HCT116 (cell line): ENCODE measurements at regions not wholly inside any gene's neighbourhood (a gene's known extent, or its start where the extent isn't known, plus 50 kb on each side); places are given as distances from the start of the nearest gene placed in this dataset.

Experiments used
- CTCF ChIP-seq, 3 experiments: fragments of 200-600 bp in 1 of 3; sonication (generic) in 1 of 3; IDR thresholded peaks in 2 of 3; conservative IDR thresholded peaks in 1 of 3; 2 replicates each; pipeline ENCODE4 v1.5.1; 2012 to 2017; ENCODE audit warnings: low read depth in 2 of 3, low read length in 2 of 3, antibody characterized with exemption in 1 of 3, borderline replicate concordance in 1 of 3, control low read depth in 1 of 3, mild to moderate bottlenecking in 1 of 3, mixed read lengths in 1 of 3, mixed run types in 1 of 3, moderate library complexity in 1 of 3; ENCODE audit not compliant: insufficient read depth in 1 of 3
- EGR1 ChIP-seq: IDR thresholded peaks from 2 replicates; pipeline ENCODE4 v1.6.1; 2012; ENCODE audit warnings: low read depth
- EZH2 ChIP-seq: fragments of 200-600 bp; sonication (generic); IDR thresholded peaks from 2 replicates; pipeline ENCODE4 v1.6.1; 2017; ENCODE audit warnings: antibody characterized with exemption, mixed run types
- MAX ChIP-seq: IDR thresholded peaks from 2 replicates; pipeline ENCODE4 v1.6.1; 2012
- POLR2A ChIP-seq: IDR thresholded peaks from 2 replicates; pipeline ENCODE4 v1.7.0; 2011; ENCODE audit warnings: borderline replicate concordance; ENCODE audit not compliant: insufficient read depth, insufficient read length; ENCODE audit errors: extremely low read depth
- POLR2AphosphoS5 ChIP-seq: IDR thresholded peaks from 2 replicates; pipeline ENCODE4 v1.6.1; 2011; ENCODE audit warnings: mild to moderate bottlenecking, low read depth, low read length, moderate library complexity
- SIN3A ChIP-seq: IDR thresholded peaks from 2 replicates; pipeline ENCODE4 v1.6.1; 2012; ENCODE audit warnings: low read depth
- TCF7L2 ChIP-seq: IDR thresholded peaks from 2 replicates; pipeline ENCODE4 v1.7.0; 2011; ENCODE audit warnings: borderline replicate concordance, inconsistent platforms; ENCODE audit not compliant: insufficient read depth, insufficient read length; ENCODE audit errors: extremely low read depth
- ZNF274 ChIP-seq: fragments of 200-500 bp; sonication (Bioruptor generic); IDR thresholded peaks from 2 replicates; pipeline ENCODE4 v1.6.1; 2014; ENCODE audit warnings: mild to moderate bottlenecking, low read depth, low read length, inconsistent platforms

GRCh38 chr14:71659159-71659558 lies 273.1 kb upstream of the RGS6 start:
- no peak for TF ChIP-seq ZNF274
- no peak for TF ChIP-seq POLR2A
- TF ChIP-seq CTCF (IDR thresholded peaks at IDR 0.05 in 2 of 3, conservative IDR thresholded peaks at IDR 0.05 in 1 of 3; ENCODE audit: borderline replicate concordance in 1 of 3, insufficient read depth in 1 of 3, low read depth in 2 of 3, low read length in 2 of 3), result no peak
- no peak for TF ChIP-seq TCF7L2
- no peak for TF ChIP-seq EZH2
- no peak for TF ChIP-seq POLR2AphosphoS5
- no peak for TF ChIP-seq EGR1
- TF ChIP-seq MAX, result no peak
- TF ChIP-seq SIN3A, result no peak
